A549 (cell line): ENCODE measurements at regions not wholly inside any gene's neighbourhood (a gene's known extent, or its start where the extent isn't known, plus 50 kb on each side); places are given as distances from the start of the nearest gene placed in this dataset.
A peak's percentile ranks its signal among the peaks of the same experiment; 100 is the strongest.
"Not testable (repeated sequence)": the region's sequence is repeated elsewhere in the genome, so short reads cannot be mapped to it uniquely, and the experiment has no call there.

Experiments
- ATAC-seq, 2 experiments: fragments of 200-7000 bp in 1 of 2; fragments of >200 bp in 1 of 2; cut with Nextera tagmentation in 1 of 2; cut with Tn5 transposase in 1 of 2; 3 replicates each; pipeline versions ENCODE4 v1.8.0 to v1.9.1; 2018 to 2020; ENCODE audit warnings: mild to moderate bottlenecking in 1 of 2, moderate library complexity in 1 of 2
- CTCF ChIA-PET: fragments of 300-600 bp; sonication (Branson Sonifier 250); formaldehyde crosslinking; extraction: SDS; loops from one replicate; lab custom pipeline; 2021; ENCODE audit warnings: antibody characterized with exemption, inconsistent platforms; lab: Yijun Ruan, JAX
- POLR2A ChIA-PET: fragments of 350-600 bp; formaldehyde crosslinking; extraction: SDS; loops from one replicate; lab custom pipeline; 2021; ENCODE audit warnings: antibody characterized with exemption, inconsistent platforms; lab: Yijun Ruan, JAX
- DNase-seq, 2 experiments: peaks; one replicate each; pipeline versions ENCODE4 v3.0.0 to v3.0.0-alpha.2; 2011 to 2016; ENCODE audit warnings: low read depth in 1 of 2, low spot score in 1 of 2
- FAIRE-seq: peaks from 2 replicates; lab custom pipeline; 2011; peaks lifted over from hg19 to GRCh38; lab: Jason Lieb, UNC
- H3K27ac ChIP-seq, 2 experiments: fragments of >200 bp; sonication (Bioruptor Twin); formaldehyde crosslinking; 3 replicates each; pipeline ENCODE4 v1.5.1; 2016 to 2017
- H3K4me1 ChIP-seq: fragments of >200 bp; sonication (Bioruptor Twin); formaldehyde crosslinking; 3 replicates; pipeline ENCODE4 v1.6.1; 2016
- H3K4me2 ChIP-seq: fragments of >200 bp; sonication (Bioruptor Twin); formaldehyde crosslinking; 3 replicates; pipeline ENCODE4 v1.6.1; 2016
- H3K4me3 ChIP-seq: fragments of >200 bp; sonication (Bioruptor Twin); formaldehyde crosslinking; 3 replicates; pipeline ENCODE4 v1.5.1; 2016
- H3K9me3 ChIP-seq: fragments of >200 bp; sonication (Bioruptor Twin); formaldehyde crosslinking; 3 replicates; pipeline ENCODE4 v1.6.1; 2016
- FOSL2 ChIP-seq, 2 experiments: fragments of 450-650 bp in 1 of 2; fragments of >200 bp in 1 of 2; sonication (Bioruptor Twin) in 1 of 2; formaldehyde crosslinking; IDR thresholded peaks; 2 replicates each; pipeline versions ENCODE4 v1.5.0 to v1.6.1; 2016 to 2020; ENCODE audit warnings: mild to moderate bottlenecking in 1 of 2, moderate library complexity in 1 of 2
- JUN ChIP-seq, 2 experiments: fragments of >200 bp; sonication (Bioruptor Twin); formaldehyde crosslinking; IDR thresholded peaks; 2 replicates in 1 of 2; 3 replicates in 1 of 2; pipeline ENCODE4 v1.6.1; 2016 to 2017
- MAX ChIP-seq: IDR thresholded peaks from 2 replicates; pipeline ENCODE4 v1.6.1; 2012
- NFE2L2 ChIP-seq: fragments of 150-350 bp; conservative IDR thresholded peaks from 2 replicates; pipeline ENCODE4 v1.6.1; 2014; ENCODE audit warnings: low read length
- POLR2A ChIP-seq: IDR thresholded peaks from 2 replicates; pipeline ENCODE4 v1.6.1; 2012; ENCODE audit warnings: mild to moderate bottlenecking, low read length
- USF2 ChIP-seq: fragments of 450-650 bp; IDR thresholded peaks from 2 replicates; pipeline ENCODE4 v1.6.1; 2014; ENCODE audit warnings: antibody characterized with exemption
- WGBS: methylation state at CpG from one replicate; pipeline ENCODE4 v1.1.6; 2017; ENCODE audit errors: missing lambda C conversion rate; 5-methylcytosine and 5-hydroxymethylcytosine counted together

- H3K9me3 ChIP-seq; FAIRE-seq; CTCF ChIA-PET; ATAC-seq; H3K4me2 ChIP-seq; H3K27ac ChIP-seq; POLR2A ChIA-PET; H3K4me1 ChIP-seq; DNase-seq; H3K4me3 ChIP-seq; TF ChIP-seq FOSL2 (IDR thresholded peaks at IDR 0.05): not testable (repeated sequence)
- WGBS = 75% methylated on average over 2 of the region's 2 CpGs
- TF ChIP-seq NFE2L2 = 0 out of 2 replicates have a peak, but pooled peaks have one; percentile 13
- peak; percentile 62 for TF ChIP-seq FOSL2 (CRISPR knock-in tag; IDR thresholded peaks at IDR 0.05)
Observed at GRCh38 chr11:67809301-67809700, 134.9 kb upstream of the ALDH3B2 start.

- H3K4me3 ChIP-seq, FAIRE-seq, H3K27ac ChIP-seq, H3K9me3 ChIP-seq, H3K4me1 ChIP-seq, H3K4me2 ChIP-seq, CTCF ChIA-PET, ATAC-seq, POLR2A ChIA-PET, DNase-seq: not testable (repeated sequence)
- WGBS = 77% methylated on average over 14 of the region's 14 CpGs
Observed at GRCh38 chr11:67807896-67808295, 133.5 kb upstream of the ALDH3B2 start.

- DNase-seq, H3K9me3 ChIP-seq, H3K4me1 ChIP-seq, FAIRE-seq, POLR2A ChIA-PET, ATAC-seq: not testable (repeated sequence)
- WGBS = 30% methylated on average over 8 of the region's 8 CpGs
- CTCF ChIA-PET = interaction anchor here (1.2 kb wide), 1 partner anchor 15 kb away, joined by 3 read pairs; no protein-coding TSS in a partner anchor
- Histone ChIP-seq H3K4me2 (peak overlapping the region; percentile 98), H3K27ac (peak overlapping the region in 1 of 2 experiments; percentile 98; a peak in 2 of 6 replicates), H3K4me3 (peak overlapping the region; percentile 96)
Observed at GRCh38 chr11:67806728-67807235, 132.4 kb upstream of the ALDH3B2 start.

- FAIRE-seq, POLR2A ChIA-PET: not testable (repeated sequence)
- CTCF ChIA-PET = interaction anchor here (1.2 kb wide), 1 partner anchor 14 kb away, joined by 3 read pairs; no protein-coding TSS in a partner anchor
Observed at GRCh38 chr11:67806183-67806582, 131.8 kb upstream of the ALDH3B2 start.

GRCh38 chr11:67805253-67806126 is 131.1 kb upstream of the ALDH3B2 start:
- 2% methylated on average over 31 of the region's 66 CpGs for WGBS
- CTCF ChIA-PET = interaction anchor here (1.2 kb wide), 1 partner anchor 14 kb away, joined by 3 read pairs; no protein-coding TSS in a partner anchor
- H3K4me3 ChIP-seq = peak overlapping the region; percentile 96
- TF ChIP-seq POLR2A (peak; percentile 53), MAX (peak; percentile 30; the same call in 1 of the 2 replicates), USF2 (peak; percentile 70), JUN (IDR thresholded peaks at IDR 0.05) (0 out of 5 replicates have a peak, but pooled peaks of 1 of the 2 experiments have one; percentile 61)
- TF ChIP-seq, all 56 proteins: peak for 4; not testable (repeated sequence) for 52
- H3K9me3 ChIP-seq, H3K4me1 ChIP-seq, FAIRE-seq: not testable (repeated sequence)
- DNase-seq = peak; percentile 71 to 96
- Histone ChIP-seq H3K27ac (peak overlapping the region; percentile 95 to 98), H3K4me2 (peak overlapping the region; percentile 98)
- POLR2A ChIA-PET = interaction anchor here (0.5 kb wide), 1 partner anchor 1339 kb away, joined by 3 read pairs; no protein-coding TSS in a partner anchor
- ATAC-seq = peak; percentile 95 to 99

More at GRCh38 chr11:67806183-67806582, 131.8 kb upstream of the ALDH3B2 start:
- Histone ChIP-seq H3K4me2 (peak overlapping the region; percentile 98), H3K4me3 (peak overlapping the region; percentile 96), H3K27ac (peak overlapping the region; percentile 71 to 98)
- not testable (repeated sequence) for H3K4me1 ChIP-seq, DNase-seq, ATAC-seq, H3K9me3 ChIP-seq
- 6% methylated on average over 9 of the region's 26 CpGs for whole genome bisulfite sequencing
